ENCODE measurements at regions not wholly inside any gene's neighbourhood (a gene's known extent, or its start where the extent isn't known, plus 50 kb on each side); places are given as distances from the start of the nearest gene placed in this dataset.
A peak's percentile ranks its signal among the peaks of the same experiment; 100 is the strongest.

GRCh38 chr6:134111062-134111677 lies 58.7 kb upstream of the SLC2A12 start:
- CTCF ChIA-PET = interaction anchor here (0.6 to 12.3 kb wide), 50 partner anchors 9 to 985 kb away, joined by 3 to 149 read pairs (median 4); no protein-coding TSS in a partner anchor
- POLR2A ChIA-PET = no interaction called here
- no peaks in the 10 kb centered on the region for H3K9me3 ChIP-seq (ENCODE audit: control insufficient read depth, insufficient read depth, low read depth, low read length)
- H3K36me3 ChIP-seq (ENCODE audit: control insufficient read depth in 2 of 2, insufficient read depth in 1 of 2, low read length in 2 of 2) = no peaks in the 10 kb centered on the region
- no peak overlapping the region for H3K4me3 ChIP-seq (ENCODE audit: low read depth, low read length)
- no peak overlapping the region for H3K27ac ChIP-seq (ENCODE audit: extremely low read depth, low read depth, low read length)
- peaks cover 7% of the 10 kb centered on the region for H3K4me1 ChIP-seq (ENCODE audit: control insufficient read depth, insufficient read depth, low read length)
- TF ChIP-seq, protein P1, sequence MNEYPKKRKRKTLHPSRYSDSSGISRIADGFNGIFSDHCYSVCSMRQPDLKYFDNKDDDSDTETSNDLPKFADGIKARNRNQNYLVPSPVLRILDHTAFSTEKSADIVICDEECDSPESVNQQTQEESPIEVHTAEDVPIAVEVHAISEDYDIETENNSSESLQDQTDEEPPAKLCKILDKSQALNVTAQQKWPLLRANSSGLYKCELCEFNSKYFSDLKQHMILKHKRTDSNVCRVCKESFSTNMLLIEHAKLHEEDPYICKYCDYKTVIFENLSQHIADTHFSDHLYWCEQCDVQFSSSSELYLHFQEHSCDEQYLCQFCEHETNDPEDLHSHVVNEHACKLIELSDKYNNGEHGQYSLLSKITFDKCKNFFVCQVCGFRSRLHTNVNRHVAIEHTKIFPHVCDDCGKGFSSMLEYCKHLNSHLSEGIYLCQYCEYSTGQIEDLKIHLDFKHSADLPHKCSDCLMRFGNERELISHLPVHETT (tag by site-specific recombination; IDR thresholded peaks at IDR 0.05) = no peak
- TF ChIP-seq TRIM28 (IDR thresholded peaks at IDR 0.05; ENCODE audit: borderline replicate concordance, low read length) (no peak), EGR2 (tag by site-specific recombination; IDR thresholded peaks at IDR 0.05; ENCODE audit: low read depth) (no peak), ZSCAN30 (tag by site-specific recombination; IDR thresholded peaks at IDR 0.05) (0 out of 2 replicates have a peak, but pooled peaks have one; percentile 19), ZNF596 (tag by site-specific recombination; IDR thresholded peaks at IDR 0.05) (no peak), ZNF214 (tag by site-specific recombination; IDR thresholded peaks at IDR 0.05; ENCODE audit: borderline replicate concordance) (no peak), ZNF610 (tag by site-specific recombination; IDR thresholded peaks at IDR 0.05; ENCODE audit: borderline replicate concordance) (no peak), TCF7L2 (IDR thresholded peaks at IDR 0.05; ENCODE audit: borderline replicate concordance, low read depth, low read length) (no peak), ZNF76 (tag by site-specific recombination; IDR thresholded peaks at IDR 0.05; ENCODE audit: borderline replicate concordance, low read depth) (no peak), ZNF580 (tag by site-specific recombination; IDR thresholded peaks at IDR 0.05) (peak; percentile 91), HOXA7 (CRISPR knock-in tag; IDR thresholded peaks at IDR 0.05; ENCODE audit: borderline replicate concordance) (no peak), ZNF24 (tag by site-specific recombination; IDR thresholded peaks at IDR 0.05) (peak; percentile 99), KLF16 (tag by site-specific recombination; IDR thresholded peaks at IDR 0.05) (no peak), ZNF654 (tag by site-specific recombination; IDR thresholded peaks at IDR 0.05; ENCODE audit: low read depth) (peak; percentile 67), SP3 (tag by site-specific recombination; IDR thresholded peaks at IDR 0.05) (no peak), ZNF548 (tag by site-specific recombination; IDR thresholded peaks at IDR 0.05) (no peak), ZIC2 (tag by site-specific recombination; IDR thresholded peaks at IDR 0.05) (no peak), ZNF37A (tag by site-specific recombination; IDR thresholded peaks at IDR 0.05) (no peak), MYNN (tag by site-specific recombination; IDR thresholded peaks at IDR 0.05; ENCODE audit: borderline replicate concordance) (no peak), ZNF571 (tag by site-specific recombination; IDR thresholded peaks at IDR 0.05) (no peak), ZBTB44 (tag by site-specific recombination; IDR thresholded peaks at IDR 0.05) (no peak; the same call in 1 of the 2 replicates), GLI2 (tag by site-specific recombination; IDR thresholded peaks at IDR 0.05; ENCODE audit: borderline replicate concordance, low read depth) (no peak), GLIS1 (tag by site-specific recombination; IDR thresholded peaks at IDR 0.05) (no peak), MZF1 (tag by site-specific recombination; IDR thresholded peaks at IDR 0.05; ENCODE audit: borderline replicate concordance) (no peak), ZNF560 (tag by site-specific recombination; IDR thresholded peaks at IDR 0.05; ENCODE audit: borderline replicate concordance) (no peak), SP2 (tag by site-specific recombination; IDR thresholded peaks at IDR 0.05) (no peak), YY1 (tag by site-specific recombination; IDR thresholded peaks at IDR 0.05) (no peak), KLF9 (tag by site-specific recombination; IDR thresholded peaks at IDR 0.05; ENCODE audit: low read depth) (no peak), FEZF1 (tag by site-specific recombination; IDR thresholded peaks at IDR 0.05) (no peak), ZNF830 (tag by site-specific recombination; IDR thresholded peaks at IDR 0.05; ENCODE audit: low read depth) (no peak), ZNF324 (tag by site-specific recombination; IDR thresholded peaks at IDR 0.05) (no peak), ZFP41 (tag by site-specific recombination; IDR thresholded peaks at IDR 0.05; ENCODE audit: borderline replicate concordance) (no peak)
- TF ChIP-seq, protein P2, sequence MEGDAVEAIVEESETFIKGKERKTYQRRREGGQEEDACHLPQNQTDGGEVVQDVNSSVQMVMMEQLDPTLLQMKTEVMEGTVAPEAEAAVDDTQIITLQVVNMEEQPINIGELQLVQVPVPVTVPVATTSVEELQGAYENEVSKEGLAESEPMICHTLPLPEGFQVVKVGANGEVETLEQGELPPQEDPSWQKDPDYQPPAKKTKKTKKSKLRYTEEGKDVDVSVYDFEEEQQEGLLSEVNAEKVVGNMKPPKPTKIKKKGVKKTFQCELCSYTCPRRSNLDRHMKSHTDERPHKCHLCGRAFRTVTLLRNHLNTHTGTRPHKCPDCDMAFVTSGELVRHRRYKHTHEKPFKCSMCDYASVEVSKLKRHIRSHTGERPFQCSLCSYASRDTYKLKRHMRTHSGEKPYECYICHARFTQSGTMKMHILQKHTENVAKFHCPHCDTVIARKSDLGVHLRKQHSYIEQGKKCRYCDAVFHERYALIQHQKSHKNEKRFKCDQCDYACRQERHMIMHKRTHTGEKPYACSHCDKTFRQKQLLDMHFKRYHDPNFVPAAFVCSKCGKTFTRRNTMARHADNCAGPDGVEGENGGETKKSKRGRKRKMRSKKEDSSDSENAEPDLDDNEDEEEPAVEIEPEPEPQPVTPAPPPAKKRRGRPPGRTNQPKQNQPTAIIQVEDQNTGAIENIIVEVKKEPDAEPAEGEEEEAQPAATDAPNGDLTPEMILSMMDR (tag by site-specific recombination; IDR thresholded peaks at IDR 0.05) = peak; percentile 77
- TF ChIP-seq, protein P3, sequence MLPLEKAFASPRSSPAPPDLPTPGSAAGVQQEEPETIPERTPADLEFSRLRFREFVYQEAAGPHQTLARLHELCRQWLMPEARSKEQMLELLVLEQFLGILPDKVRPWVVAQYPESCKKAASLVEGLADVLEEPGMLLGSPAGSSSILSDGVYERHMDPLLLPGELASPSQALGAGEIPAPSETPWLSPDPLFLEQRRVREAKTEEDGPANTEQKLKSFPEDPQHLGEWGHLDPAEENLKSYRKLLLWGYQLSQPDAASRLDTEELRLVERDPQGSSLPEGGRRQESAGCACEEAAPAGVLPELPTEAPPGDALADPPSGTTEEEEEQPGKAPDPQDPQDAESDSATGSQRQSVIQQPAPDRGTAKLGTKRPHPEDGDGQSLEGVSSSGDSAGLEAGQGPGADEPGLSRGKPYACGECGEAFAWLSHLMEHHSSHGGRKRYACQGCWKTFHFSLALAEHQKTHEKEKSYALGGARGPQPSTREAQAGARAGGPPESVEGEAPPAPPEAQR (tag by site-specific recombination; IDR thresholded peaks at IDR 0.05) = no peak

Measured in HEK293 (cell line).